ACC112 (cell line): ENCODE measurements at regions not wholly inside any gene's neighbourhood (a gene's known extent, or its start where the extent isn't known, plus 50 kb on each side); places are given as distances from the start of the nearest gene placed in this dataset.
A peak's percentile ranks its signal among the peaks of the same experiment; 100 is the strongest.

Experiments used
- H2AFZ ChIP-seq: fragments of 200-600 bp; sonication (generic); one replicate; pipeline ENCODE4 v1.6.0; 2017; ENCODE audit warnings: antibody characterized with exemption, low read length; ENCODE audit not compliant: unreplicated experiment
- H3K27ac ChIP-seq: fragments of 200-600 bp; sonication (generic); 2 replicates; pipeline ENCODE4 v1.5.1; 2014; ENCODE audit warnings: low read depth, mild to moderate bottlenecking, antibody characterized with exemption, low read length, moderate library complexity
- H3K27me3 ChIP-seq: fragments of 200-600 bp; sonication (generic); 2 replicates; pipeline ENCODE4 v1.6.1; 2014; ENCODE audit warnings: mild to moderate bottlenecking, antibody characterized with exemption, low read length, moderate library complexity, mixed read lengths; ENCODE audit not compliant: insufficient read depth
- H3K36me3 ChIP-seq: fragments of 200-600 bp; sonication (generic); 2 replicates; pipeline ENCODE4 v1.6.1; 2016; ENCODE audit warnings: mild to moderate bottlenecking, antibody characterized with exemption, low read length, moderate library complexity, mixed read lengths; ENCODE audit not compliant: insufficient read depth
- H3K4me1 ChIP-seq: fragments of 200-600 bp; sonication (generic); one replicate; pipeline ENCODE4 v1.6.1; 2016; ENCODE audit warnings: low read length, mixed read lengths; ENCODE audit not compliant: insufficient read depth, unreplicated experiment, control insufficient read depth
- H3K4me3 ChIP-seq: fragments of 200-600 bp; sonication (generic); 2 replicates; pipeline ENCODE4 v1.5.1; 2014; ENCODE audit warnings: mild to moderate bottlenecking, low read depth, low read length
- H3K79me2 ChIP-seq: fragments of 200-600 bp; sonication (generic); one replicate; pipeline ENCODE4 v1.6.0; 2016; ENCODE audit warnings: low read length; ENCODE audit not compliant: control insufficient read depth, unreplicated experiment, insufficient read depth

- peaks cover 13% of the 10 kb centered on the region for H3K4me1 ChIP-seq
Measured at GRCh38 chr6:112986321-112986720, 639.2 kb downstream of the RFPL4B start.

GRCh38 chr6:112988748-112989147 lies 641.6 kb downstream of the RFPL4B start:
- Histone ChIP-seq H3K79me2 (no peaks in the 10 kb centered on the region), H3K4me3 (no peak overlapping the region), H3K27me3 (no peaks in the 10 kb centered on the region), H3K4me1 (peaks cover 8% of the 10 kb centered on the region), H2AFZ (no peak overlapping the region), H3K27ac (no peak overlapping the region), H3K36me3 (no peaks in the 10 kb centered on the region)

More at GRCh38 chr6:112986321-112986720, 639.2 kb downstream of the RFPL4B start:
- Histone ChIP-seq H2AFZ (no peak overlapping the region), H3K27ac (no peak overlapping the region), H3K79me2 (no peaks in the 10 kb centered on the region), H3K4me3 (no peak overlapping the region), H3K27me3 (no peaks in the 10 kb centered on the region), H3K36me3 (no peaks in the 10 kb centered on the region)

GRCh38 chr6:112990971-112991370 lies 643.8 kb downstream of the RFPL4B start:
- no peaks in the 10 kb centered on the region for H3K4me1 ChIP-seq
- H3K79me2 ChIP-seq: no peaks in the 10 kb centered on the region
- H3K27me3 ChIP-seq: no peaks in the 10 kb centered on the region
- H3K27ac ChIP-seq: no peak overlapping the region
- no peaks in the 10 kb centered on the region for H3K36me3 ChIP-seq
- no peak overlapping the region for H2AFZ ChIP-seq
- no peak overlapping the region for H3K4me3 ChIP-seq

DNA sequence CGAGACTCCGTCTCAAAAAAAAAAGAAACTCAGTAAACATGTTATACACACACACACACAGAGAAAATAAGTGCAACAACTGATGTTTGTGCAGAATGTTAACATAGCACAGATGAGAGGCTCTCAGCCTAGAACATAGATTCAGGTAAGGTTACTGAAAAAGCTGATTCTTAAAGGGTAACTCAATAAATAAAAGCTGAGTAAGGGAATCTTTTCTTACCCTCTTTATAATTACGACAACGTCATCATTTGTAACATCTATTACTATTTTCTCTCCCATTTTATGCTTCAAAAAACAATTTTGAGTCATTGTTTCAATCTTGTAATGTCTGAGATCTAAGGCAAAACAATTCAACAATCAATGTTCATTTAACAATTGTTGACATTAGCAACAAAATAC lies 644.8 kb downstream of the RFPL4B start:
- no peaks in the 10 kb centered on the region for H3K36me3 ChIP-seq
- no peaks in the 10 kb centered on the region for H3K4me1 ChIP-seq
- H2AFZ ChIP-seq: no peak overlapping the region
- H3K79me2 ChIP-seq: no peaks in the 10 kb centered on the region
- no peaks in the 10 kb centered on the region for H3K27me3 ChIP-seq
- H3K27ac ChIP-seq: no peak overlapping the region
- no peak overlapping the region for H3K4me3 ChIP-seq

DNA sequence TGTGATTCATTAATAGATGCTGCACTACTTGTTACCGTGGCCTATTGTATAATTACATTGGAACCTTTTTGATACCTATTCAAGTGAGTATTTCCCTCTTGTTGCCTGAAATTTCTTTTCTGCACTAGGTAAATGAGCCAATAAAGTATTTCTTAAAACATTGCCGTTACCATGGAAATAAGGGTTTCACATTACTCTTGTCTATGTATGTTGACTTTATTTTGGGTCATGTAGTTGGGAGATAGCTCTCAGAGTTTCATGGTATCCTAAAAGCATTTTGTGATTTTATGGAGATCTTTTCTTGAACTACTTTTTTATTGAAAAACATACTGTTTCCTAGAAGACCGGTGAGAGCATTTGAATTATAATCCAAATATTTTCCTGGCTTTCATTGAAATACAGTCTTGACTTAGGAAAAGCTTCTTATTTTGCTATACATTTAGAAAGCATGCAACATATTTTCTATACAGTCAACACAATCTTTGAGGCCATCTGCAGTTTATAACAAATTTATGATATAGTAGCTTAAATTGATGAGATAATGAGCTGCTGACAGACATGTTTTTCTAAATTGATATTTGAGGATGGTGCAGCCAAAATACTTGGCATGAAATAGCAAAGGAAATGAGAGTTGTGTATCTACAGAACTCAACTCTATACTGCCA lies 650.4 kb downstream of the RFPL4B start:
- Histone ChIP-seq H2AFZ (no peak overlapping the region), H3K4me1 (no peaks in the 10 kb centered on the region), H3K27me3 (no peaks in the 10 kb centered on the region), H3K36me3 (no peaks in the 10 kb centered on the region), H3K4me3 (no peak overlapping the region), H3K27ac (no peak overlapping the region), H3K79me2 (no peaks in the 10 kb centered on the region)

- H3K4me3 ChIP-seq: no peak overlapping the region
- no peak overlapping the region for H3K27ac ChIP-seq
- peak overlapping the region; percentile 39 for H2AFZ ChIP-seq
- no peaks in the 10 kb centered on the region for H3K27me3 ChIP-seq
- H3K79me2 ChIP-seq: no peaks in the 10 kb centered on the region
- no peaks in the 10 kb centered on the region for H3K36me3 ChIP-seq
- no peaks in the 10 kb centered on the region for H3K4me1 ChIP-seq
Measured at GRCh38 chr6:113004054-113004453, 656.9 kb downstream of the RFPL4B start.

GRCh38 chr6:113004470-113005270 lies 657.5 kb downstream of the RFPL4B start:
- Histone ChIP-seq H2AFZ (peak overlapping the region; percentile 39), H3K27ac (no peak overlapping the region), H3K4me1 (peaks cover 4% of the 10 kb centered on the region), H3K4me3 (no peak overlapping the region), H3K79me2 (no peaks in the 10 kb centered on the region), H3K27me3 (no peaks in the 10 kb centered on the region), H3K36me3 (no peaks in the 10 kb centered on the region)

DNA sequence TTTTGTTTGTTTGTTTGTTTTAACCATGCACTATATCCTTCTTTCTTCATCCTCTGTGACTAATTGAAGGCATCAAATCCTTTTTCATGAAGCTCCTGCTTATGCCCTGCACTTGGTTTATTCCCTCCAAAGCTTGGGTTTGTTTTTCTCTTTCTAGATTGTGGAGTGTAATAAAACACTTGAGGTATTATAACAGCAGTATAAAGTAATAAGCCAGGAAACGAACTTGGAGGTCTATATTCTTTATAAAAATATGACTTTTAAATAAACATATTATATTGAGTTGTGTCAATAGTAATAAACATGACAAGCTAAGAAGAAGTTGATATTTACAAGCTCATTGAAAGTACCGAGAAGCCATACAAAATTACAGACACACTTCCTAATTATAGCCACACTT lies 659.4 kb downstream of the RFPL4B start:
- Histone ChIP-seq H3K79me2 (no peaks in the 10 kb centered on the region), H3K27ac (no peak overlapping the region), H3K27me3 (no peaks in the 10 kb centered on the region), H3K4me3 (no peak overlapping the region), H2AFZ (no peak overlapping the region), H3K4me1 (peaks cover 13% of the 10 kb centered on the region), H3K36me3 (no peaks in the 10 kb centered on the region)

GRCh38 chr6:113009682-113010081 lies 662.6 kb downstream of the RFPL4B start:
- Histone ChIP-seq H3K4me3 (no peak overlapping the region), H3K4me1 (peaks cover 25% of the 10 kb centered on the region), H3K27me3 (no peaks in the 10 kb centered on the region), H3K27ac (no peak overlapping the region), H3K36me3 (no peaks in the 10 kb centered on the region), H3K79me2 (no peaks in the 10 kb centered on the region), H2AFZ (peak overlapping the region; percentile 79)

GRCh38 chr6:113010196-113010989 lies 663.3 kb downstream of the RFPL4B start:
- H3K27me3 ChIP-seq: no peaks in the 10 kb centered on the region
- no peak overlapping the region for H2AFZ ChIP-seq
- no peaks in the 10 kb centered on the region for H3K36me3 ChIP-seq
- no peak overlapping the region for H3K27ac ChIP-seq
- no peaks in the 10 kb centered on the region for H3K79me2 ChIP-seq
- H3K4me1 ChIP-seq: peaks cover 30% of the 10 kb centered on the region
- no peak overlapping the region for H3K4me3 ChIP-seq
